HepG2 (cell line): ENCODE measurements at regions not wholly inside any gene's neighbourhood (a gene's known extent, or its start where the extent isn't known, plus 50 kb on each side); places are given as distances from the start of the nearest gene placed in this dataset.
A peak's percentile ranks its signal among the peaks of the same experiment; 100 is the strongest.

Source experiments
- AHR ChIP-seq: IDR thresholded peaks from 2 replicates; pipeline ENCODE4 v1.6.1; 2018; ENCODE audit warnings: missing genetic modification reagents, missing compliant biosample characterization
- ATM ChIP-seq: fragments of 450-650 bp; IDR thresholded peaks from 2 replicates; pipeline ENCODE4 v1.7.1; 2017; ENCODE audit warnings: mild to moderate bottlenecking, borderline replicate concordance
- BCL6 ChIP-seq: IDR thresholded peaks from 2 replicates; pipeline ENCODE4 v1.6.1; 2016; ENCODE audit warnings: missing genetic modification reagents, missing compliant biosample characterization
- BORCS8-MEF2B ChIP-seq: sonication (generic); formaldehyde crosslinking; IDR thresholded peaks from 2 replicates; pipeline ENCODE4 v1.8.0; 2022; ENCODE audit warnings: mild to moderate bottlenecking, missing genetic modification reagents
- FOXO1 ChIP-seq: sonication (generic); formaldehyde crosslinking; IDR thresholded peaks from 2 replicates; pipeline ENCODE4 v1.4.0; 2020; ENCODE audit warnings: missing genetic modification reagents
- HMG20B ChIP-seq: conservative IDR thresholded peaks from 2 replicates; pipeline ENCODE4 v1.6.1; 2016; ENCODE audit warnings: missing genetic modification reagents, missing compliant biosample characterization
- KAT8 ChIP-seq: IDR thresholded peaks from 2 replicates; pipeline ENCODE4 v1.6.1; 2016; ENCODE audit warnings: missing genetic modification reagents, missing compliant biosample characterization
- MYC ChIP-seq: sonication (generic); formaldehyde crosslinking; IDR thresholded peaks from 2 replicates; pipeline ENCODE4 v1.9.0; 2021; ENCODE audit warnings: missing genetic modification reagents, borderline replicate concordance
- NFRKB ChIP-seq: fragments of 450-650 bp; IDR thresholded peaks from 2 replicates; pipeline ENCODE4 v1.6.1; 2017
- PHF5A ChIP-seq: IDR thresholded peaks from one replicate; pipeline ENCODE4 v1.6.1; 2018; ENCODE audit warnings: low read depth, missing genetic modification reagents; ENCODE audit not compliant: unreplicated experiment
- SMC3 ChIP-seq: IDR thresholded peaks from 2 replicates; pipeline ENCODE4 v1.6.1; 2011; ENCODE audit warnings: low read length, improper control_type of control experiment
- ZFX ChIP-seq: sonication (generic); formaldehyde crosslinking; IDR thresholded peaks from 2 replicates; pipeline ENCODE4 v1.4.0; 2020; ENCODE audit warnings: mild to moderate bottlenecking, low read depth, missing genetic modification reagents, moderate library complexity
- ZMYM3 ChIP-seq: sonication (generic); formaldehyde crosslinking; IDR thresholded peaks from 2 replicates; pipeline ENCODE4 v1.5.1; 2020; ENCODE audit warnings: mild to moderate bottlenecking, missing genetic modification reagents
- ZNF121 ChIP-seq: sonication (generic); formaldehyde crosslinking; IDR thresholded peaks from 2 replicates; pipeline ENCODE4 v1.5.0; 2020; ENCODE audit warnings: mild to moderate bottlenecking, missing genetic modification reagents
- ZNF180 ChIP-seq: sonication (generic); formaldehyde crosslinking; IDR thresholded peaks from 2 replicates; pipeline ENCODE4 v1.4.0; 2020; ENCODE audit warnings: low read depth, missing genetic modification reagents, borderline replicate concordance
- ZNF205 ChIP-seq: IDR thresholded peaks from 2 replicates; pipeline ENCODE4 v1.6.1; 2018; ENCODE audit warnings: missing biosample characterization, missing genetic modification reagents
- ZNF232 ChIP-seq: sonication (generic); formaldehyde crosslinking; IDR thresholded peaks from 2 replicates; pipeline ENCODE4 v1.4.0; 2020; ENCODE audit warnings: missing genetic modification reagents, borderline replicate concordance
- ZNF331 ChIP-seq: sonication (generic); formaldehyde crosslinking; IDR thresholded peaks from 2 replicates; pipeline ENCODE4 v1.4.0; 2020; ENCODE audit warnings: missing genetic modification reagents
- ZNF33B ChIP-seq: sonication (generic); formaldehyde crosslinking; IDR thresholded peaks from 2 replicates; pipeline ENCODE4 v1.5.1; 2020; ENCODE audit warnings: mild to moderate bottlenecking, missing genetic modification reagents
- ZNF619 ChIP-seq: sonication (generic); formaldehyde crosslinking; IDR thresholded peaks from 2 replicates; pipeline ENCODE4 v1.4.0; 2020; ENCODE audit warnings: mild to moderate bottlenecking, missing genetic modification reagents
- ZNF75D ChIP-seq: sonication (generic); formaldehyde crosslinking; IDR thresholded peaks from 2 replicates; pipeline ENCODE4 v1.8.1; 2023; ENCODE audit warnings: missing genetic modification reagents, mild to moderate bottlenecking, borderline replicate concordance
- ZNF879 ChIP-seq: sonication (generic); formaldehyde crosslinking; IDR thresholded peaks from 2 replicates; pipeline ENCODE4 v1.8.1; 2023; ENCODE audit warnings: missing genetic modification reagents
- TF ChIP-seq, protein P1 (sequence below): IDR thresholded peaks from 2 replicates; pipeline ENCODE4 v1.6.1; 2018; ENCODE audit warnings: missing genetic modification reagents
- TF ChIP-seq, protein P2 (sequence below): sonication (generic); formaldehyde crosslinking; IDR thresholded peaks from 2 replicates; pipeline ENCODE4 v1.5.0; 2020; ENCODE audit warnings: missing genetic modification reagents
- TF ChIP-seq, protein P3 (sequence below): sonication (generic); formaldehyde crosslinking; IDR thresholded peaks from 2 replicates; pipeline ENCODE4 v1.4.0; 2020; ENCODE audit warnings: mild to moderate bottlenecking, missing genetic modification reagents
- TF ChIP-seq, protein P4 (sequence below): sonication (generic); formaldehyde crosslinking; IDR thresholded peaks from 2 replicates; pipeline ENCODE4 v1.4.0; 2020; ENCODE audit warnings: missing genetic modification reagents

DNA sequence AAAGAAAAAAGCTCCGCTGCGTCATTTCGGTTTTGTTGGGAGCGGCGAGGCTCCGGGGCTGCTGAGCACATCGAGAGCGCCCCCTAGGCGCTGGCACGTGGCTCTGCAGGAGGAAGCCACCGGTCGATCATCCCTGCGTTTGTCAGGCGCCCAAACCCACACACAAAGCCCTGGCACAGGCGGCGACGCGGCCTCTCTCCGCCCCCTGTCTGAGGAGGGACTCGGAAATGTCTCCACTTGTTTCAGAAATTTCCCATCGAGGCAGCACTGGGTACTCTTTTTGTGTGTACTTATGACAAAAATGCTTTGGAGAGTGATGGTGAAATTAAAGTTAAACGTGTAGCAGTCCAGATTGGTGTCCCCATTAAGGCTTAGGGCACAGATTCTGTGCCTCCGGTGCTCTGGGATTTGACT is 407.3 kb upstream of the ONECUT1 start (continued):
- TF ChIP-seq PHF5A (no peak), MYC (CRISPR knock-in tag) (peak; percentile 53; the same call in 1 of the 2 replicates), SMC3 (peak; percentile 47; the same call in 1 of the 2 replicates), ZNF121 (no peak), ZNF331 (CRISPR knock-in tag) (peak; percentile 50; the same call in 1 of the 2 replicates), ZNF619 (CRISPR knock-in tag) (no peak), ZNF33B (CRISPR knock-in tag) (no peak), BORCS8-MEF2B (CRISPR knock-in tag) (0 out of 2 replicates have a peak, but pooled peaks have one; percentile 44), ZNF205 (CRISPR knock-in tag) (0 out of 2 replicates have a peak, but pooled peaks have one; percentile 22), ZNF180 (CRISPR knock-in tag) (no peak), ZMYM3 (CRISPR knock-in tag) (peak; percentile 51; the same call in 1 of the 2 replicates), ATM (no peak), ZNF232 (CRISPR knock-in tag) (peak; percentile 27; the same call in 1 of the 2 replicates), AHR (CRISPR knock-in tag) (no peak), HMG20B (CRISPR knock-in tag) (no peak), ZNF879 (CRISPR knock-in tag) (no peak), NFRKB (no peak), BCL6 (CRISPR knock-in tag) (peak; percentile 40; the same call in 1 of the 2 replicates), ZNF75D (CRISPR knock-in tag) (no peak), FOXO1 (CRISPR knock-in tag) (0 out of 2 replicates have a peak, but pooled peaks have one; percentile 26), ZFX (CRISPR knock-in tag) (0 out of 2 replicates have a peak, but pooled peaks have one; percentile 18), KAT8 (CRISPR knock-in tag) (peak; percentile 57; the same call in 1 of the 2 replicates)
- TF ChIP-seq, protein P1, sequence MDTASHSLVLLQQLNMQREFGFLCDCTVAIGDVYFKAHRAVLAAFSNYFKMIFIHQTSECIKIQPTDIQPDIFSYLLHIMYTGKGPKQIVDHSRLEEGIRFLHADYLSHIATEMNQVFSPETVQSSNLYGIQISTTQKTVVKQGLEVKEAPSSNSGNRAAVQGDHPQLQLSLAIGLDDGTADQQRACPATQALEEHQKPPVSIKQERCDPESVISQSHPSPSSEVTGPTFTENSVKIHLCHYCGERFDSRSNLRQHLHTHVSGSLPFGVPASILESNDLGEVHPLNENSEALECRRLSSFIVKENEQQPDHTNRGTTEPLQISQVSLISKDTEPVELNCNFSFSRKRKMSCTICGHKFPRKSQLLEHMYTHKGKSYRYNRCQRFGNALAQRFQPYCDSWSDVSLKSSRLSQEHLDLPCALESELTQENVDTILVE (CRISPR knock-in tag), result no peak
- TF ChIP-seq, protein P2, sequence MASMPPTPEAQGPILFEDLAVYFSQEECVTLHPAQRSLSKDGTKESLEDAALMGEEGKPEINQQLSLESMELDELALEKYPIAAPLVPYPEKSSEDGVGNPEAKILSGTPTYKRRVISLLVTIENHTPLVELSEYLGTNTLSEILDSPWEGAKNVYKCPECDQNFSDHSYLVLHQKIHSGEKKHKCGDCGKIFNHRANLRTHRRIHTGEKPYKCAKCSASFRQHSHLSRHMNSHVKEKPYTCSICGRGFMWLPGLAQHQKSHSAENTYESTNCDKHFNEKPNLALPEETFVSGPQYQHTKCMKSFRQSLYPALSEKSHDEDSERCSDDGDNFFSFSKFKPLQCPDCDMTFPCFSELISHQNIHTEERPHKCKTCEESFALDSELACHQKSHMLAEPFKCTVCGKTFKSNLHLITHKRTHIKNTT (CRISPR knock-in tag), result no peak
- TF ChIP-seq, protein P3, sequence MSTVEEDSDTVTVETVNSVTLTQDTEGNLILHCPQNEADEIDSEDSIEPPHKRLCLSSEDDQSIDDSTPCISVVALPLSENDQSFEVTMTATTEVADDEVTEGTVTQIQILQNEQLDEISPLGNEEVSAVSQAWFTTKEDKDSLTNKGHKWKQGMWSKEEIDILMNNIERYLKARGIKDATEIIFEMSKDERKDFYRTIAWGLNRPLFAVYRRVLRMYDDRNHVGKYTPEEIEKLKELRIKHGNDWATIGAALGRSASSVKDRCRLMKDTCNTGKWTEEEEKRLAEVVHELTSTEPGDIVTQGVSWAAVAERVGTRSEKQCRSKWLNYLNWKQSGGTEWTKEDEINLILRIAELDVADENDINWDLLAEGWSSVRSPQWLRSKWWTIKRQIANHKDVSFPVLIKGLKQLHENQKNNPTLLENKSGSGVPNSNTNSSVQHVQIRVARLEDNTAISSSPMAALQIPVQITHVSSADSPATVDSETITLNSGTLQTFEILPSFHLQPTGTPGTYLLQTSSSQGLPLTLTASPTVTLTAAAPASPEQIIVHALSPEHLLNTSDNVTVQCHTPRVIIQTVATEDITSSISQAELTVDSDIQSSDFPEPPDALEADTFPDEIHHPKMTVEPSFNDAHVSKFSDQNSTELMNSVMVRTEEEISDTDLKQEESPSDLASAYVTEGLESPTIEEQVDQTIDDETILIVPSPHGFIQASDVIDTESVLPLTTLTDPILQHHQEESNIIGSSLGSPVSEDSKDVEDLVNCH (CRISPR knock-in tag), result no peak
- TF ChIP-seq, protein P4, sequence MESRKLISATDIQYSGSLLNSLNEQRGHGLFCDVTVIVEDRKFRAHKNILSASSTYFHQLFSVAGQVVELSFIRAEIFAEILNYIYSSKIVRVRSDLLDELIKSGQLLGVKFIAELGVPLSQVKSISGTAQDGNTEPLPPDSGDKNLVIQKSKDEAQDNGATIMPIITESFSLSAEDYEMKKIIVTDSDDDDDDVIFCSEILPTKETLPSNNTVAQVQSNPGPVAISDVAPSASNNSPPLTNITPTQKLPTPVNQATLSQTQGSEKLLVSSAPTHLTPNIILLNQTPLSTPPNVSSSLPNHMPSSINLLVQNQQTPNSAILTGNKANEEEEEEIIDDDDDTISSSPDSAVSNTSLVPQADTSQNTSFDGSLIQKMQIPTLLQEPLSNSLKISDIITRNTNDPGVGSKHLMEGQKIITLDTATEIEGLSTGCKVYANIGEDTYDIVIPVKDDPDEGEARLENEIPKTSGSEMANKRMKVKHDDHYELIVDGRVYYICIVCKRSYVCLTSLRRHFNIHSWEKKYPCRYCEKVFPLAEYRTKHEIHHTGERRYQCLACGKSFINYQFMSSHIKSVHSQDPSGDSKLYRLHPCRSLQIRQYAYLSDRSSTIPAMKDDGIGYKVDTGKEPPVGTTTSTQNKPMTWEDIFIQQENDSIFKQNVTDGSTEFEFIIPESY (CRISPR knock-in tag), result 0 out of 2 replicates have a peak, but pooled peaks have one; percentile 16
